ENCODE measurements at regions not wholly inside any gene's neighbourhood (a gene's known extent, or its start where the extent isn't known, plus 50 kb on each side); places are given as distances from the start of the nearest gene placed in this dataset.
A peak's percentile ranks its signal among the peaks of the same experiment; 100 is the strongest.

GRCh38 chr2:228703152-228703551 lies 521.7 kb upstream of the SPHKAP start:
- Histone ChIP-seq H3K4me1 (no peaks in the 10 kb centered on the region), H3K9me3 (no peaks in the 10 kb centered on the region), H3K27me3 (no peaks in the 10 kb centered on the region), H3K27ac (no peak overlapping the region), H3K36me3 (no peaks in the 10 kb centered on the region), H3K4me3 (no peak overlapping the region)
- intact Hi-C loops (cut with DNase I): no loop called here
- DNase-seq: no peak
- TF ChIP-seq, protein P1, sequence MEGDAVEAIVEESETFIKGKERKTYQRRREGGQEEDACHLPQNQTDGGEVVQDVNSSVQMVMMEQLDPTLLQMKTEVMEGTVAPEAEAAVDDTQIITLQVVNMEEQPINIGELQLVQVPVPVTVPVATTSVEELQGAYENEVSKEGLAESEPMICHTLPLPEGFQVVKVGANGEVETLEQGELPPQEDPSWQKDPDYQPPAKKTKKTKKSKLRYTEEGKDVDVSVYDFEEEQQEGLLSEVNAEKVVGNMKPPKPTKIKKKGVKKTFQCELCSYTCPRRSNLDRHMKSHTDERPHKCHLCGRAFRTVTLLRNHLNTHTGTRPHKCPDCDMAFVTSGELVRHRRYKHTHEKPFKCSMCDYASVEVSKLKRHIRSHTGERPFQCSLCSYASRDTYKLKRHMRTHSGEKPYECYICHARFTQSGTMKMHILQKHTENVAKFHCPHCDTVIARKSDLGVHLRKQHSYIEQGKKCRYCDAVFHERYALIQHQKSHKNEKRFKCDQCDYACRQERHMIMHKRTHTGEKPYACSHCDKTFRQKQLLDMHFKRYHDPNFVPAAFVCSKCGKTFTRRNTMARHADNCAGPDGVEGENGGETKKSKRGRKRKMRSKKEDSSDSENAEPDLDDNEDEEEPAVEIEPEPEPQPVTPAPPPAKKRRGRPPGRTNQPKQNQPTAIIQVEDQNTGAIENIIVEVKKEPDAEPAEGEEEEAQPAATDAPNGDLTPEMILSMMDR (IDR thresholded peaks at IDR 0.05): no peak
- ATAC-seq: no peak

GRCh38 chr2:228701506-228701905 lies 520.0 kb upstream of the SPHKAP start:
- no peak for DNase-seq
- Histone ChIP-seq H3K9me3 (no peaks in the 10 kb centered on the region), H3K36me3 (no peaks in the 10 kb centered on the region), H3K4me1 (no peaks in the 10 kb centered on the region), H3K27ac (no peak overlapping the region), H3K4me3 (no peak overlapping the region), H3K27me3 (no peaks in the 10 kb centered on the region)
- intact Hi-C loops (cut with DNase I): no loop called here
- ATAC-seq: no peak
- TF ChIP-seq, protein P1 (IDR thresholded peaks at IDR 0.05): no peak

- DNase-seq: no peak
- Histone ChIP-seq H3K9me3 (no peaks in the 10 kb centered on the region), H3K36me3 (no peaks in the 10 kb centered on the region), H3K4me3 (no peak overlapping the region), H3K27ac (no peak overlapping the region), H3K4me1 (no peaks in the 10 kb centered on the region), H3K27me3 (no peaks in the 10 kb centered on the region)
- intact Hi-C loops (cut with DNase I): no loop called here
- ATAC-seq: no peak
- TF ChIP-seq, protein P1 (IDR thresholded peaks at IDR 0.05): no peak
Measured at GRCh38 chr2:228700638-228701037, 519.2 kb upstream of the SPHKAP start.

DNA sequence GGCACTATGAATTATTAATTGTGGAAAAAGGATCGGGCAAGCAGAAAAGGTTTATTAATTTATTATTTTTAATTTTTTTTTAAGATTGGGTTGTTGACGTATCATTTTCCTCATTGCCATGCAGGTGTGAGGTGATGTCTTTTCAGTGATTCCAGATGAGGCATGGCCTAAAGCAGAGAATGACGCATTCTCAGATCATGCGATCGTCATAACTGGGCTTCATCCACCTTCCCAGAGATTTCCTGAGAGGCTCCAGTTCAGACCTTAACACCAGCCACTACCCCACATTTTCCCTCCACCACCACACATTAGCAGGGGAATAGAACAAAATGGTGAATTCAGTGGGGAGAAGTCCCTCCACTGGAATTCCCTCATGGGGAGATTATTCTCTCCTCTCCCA lies 518.4 kb upstream of the SPHKAP start:
- DNase-seq (no peak), ATAC-seq (no peak)
- Histone ChIP-seq H3K27ac (no peak overlapping the region), H3K4me3 (no peak overlapping the region), H3K4me1 (no peaks in the 10 kb centered on the region), H3K36me3 (no peaks in the 10 kb centered on the region), H3K27me3 (no peaks in the 10 kb centered on the region), H3K9me3 (no peaks in the 10 kb centered on the region)
- TF ChIP-seq, protein P1 (IDR thresholded peaks at IDR 0.05): no peak
- intact Hi-C loops (cut with DNase I): no loop called here

GRCh38 chr2:228699400-228699799 lies 517.9 kb upstream of the SPHKAP start:
- Histone ChIP-seq H3K36me3 (no peaks in the 10 kb centered on the region), H3K4me1 (no peaks in the 10 kb centered on the region), H3K9me3 (no peaks in the 10 kb centered on the region), H3K27me3 (no peaks in the 10 kb centered on the region), H3K4me3 (no peak overlapping the region), H3K27ac (no peak overlapping the region)
- ATAC-seq (peak; percentile 41), DNase-seq (no peak)
- intact Hi-C loops (cut with DNase I): no loop called here
- TF ChIP-seq, protein P1 (IDR thresholded peaks at IDR 0.05): peak; percentile 35

GRCh38 chr2:228698963-228699362 lies 517.5 kb upstream of the SPHKAP start:
- DNase-seq (no peak), ATAC-seq (no peak)
- intact Hi-C loops (cut with DNase I): no loop called here
- Histone ChIP-seq H3K4me3 (no peak overlapping the region), H3K4me1 (no peaks in the 10 kb centered on the region), H3K9me3 (no peaks in the 10 kb centered on the region), H3K27ac (no peak overlapping the region), H3K36me3 (no peaks in the 10 kb centered on the region), H3K27me3 (no peaks in the 10 kb centered on the region)
- TF ChIP-seq, protein P1 (IDR thresholded peaks at IDR 0.05): no peak

Measured in upper lobe of right lung (tissue), 1 donor.